ENCODE measurements at regions not wholly inside any gene's neighbourhood (a gene's known extent, or its start where the extent isn't known, plus 50 kb on each side); places are given as distances from the start of the nearest gene placed in this dataset.

DNA sequence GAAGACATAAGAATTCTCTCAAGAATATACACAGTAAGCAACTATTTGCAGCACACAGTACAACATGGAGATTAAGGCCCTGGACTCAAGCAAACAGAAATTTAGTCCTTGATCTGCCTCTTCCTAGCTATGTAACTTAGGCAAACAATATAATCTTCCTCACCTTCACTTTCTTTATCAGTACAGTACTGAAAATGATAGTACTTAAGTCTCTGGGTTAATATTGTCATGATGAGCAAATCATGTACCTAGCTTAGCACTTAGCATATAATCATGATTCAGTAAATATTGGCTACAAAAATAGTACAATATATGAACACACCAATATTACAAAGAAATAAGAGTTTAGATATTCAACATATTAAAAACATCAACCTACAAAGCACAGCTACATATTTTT, 320.5 kb downstream of the HACE1 start:
- Histone ChIP-seq H3K4ac (replicated peaks; ENCODE audit: insufficient read length, low read depth, low read length) (no peak overlapping the region), H3K4me1 (replicated peaks in 1 of 4; ENCODE audit: control insufficient read depth in 3 of 4, insufficient read depth in 4 of 4, low read length in 3 of 4) (no peaks in the 10 kb centered on the region), H3K4me3 (ENCODE audit: extremely low read depth in 1 of 4, insufficient read depth in 2 of 4, low read depth in 3 of 4, low read length in 4 of 4) (no peak overlapping the region), H3K79me2 (ENCODE audit: control insufficient read depth in 1 of 2, insufficient read depth in 2 of 2, low read length in 2 of 2) (no peaks in the 10 kb centered on the region), H3K27ac (ENCODE audit: low read depth, low read length) (no peak overlapping the region), H3K4me2 (ENCODE audit: insufficient read depth in 1 of 2, low read depth in 2 of 2, low read length in 2 of 2) (no peak overlapping the region), H3K23me2 (ENCODE audit: low read depth, low read length) (no peaks in the 10 kb centered on the region), H2BK120ac (replicated peaks; ENCODE audit: low read depth, low read length) (no peak overlapping the region), H4K91ac (replicated peaks; ENCODE audit: insufficient read length, low read length) (no peak overlapping the region), H3K79me1 (ENCODE audit: low read depth, low read length) (no peaks in the 10 kb centered on the region), H3K9ac (replicated peaks in 1 of 4; ENCODE audit: extremely low read depth in 1 of 4, low read depth in 3 of 4, low read length in 3 of 4) (no peak overlapping the region), H3K14ac (ENCODE audit: insufficient read length) (no peak overlapping the region), H3K9me3 (ENCODE audit: insufficient read depth in 2 of 2, low read depth in 1 of 2, low read length in 1 of 2) (no peaks in the 10 kb centered on the region), H2AFZ (ENCODE audit: low read length) (no peak overlapping the region), H3K27me3 (replicated peaks in 1 of 4; ENCODE audit: control insufficient read depth in 3 of 4, extremely low read depth in 1 of 4, insufficient read depth in 3 of 4, low read length in 3 of 4) (no peaks in the 10 kb centered on the region), H4K5ac (ENCODE audit: insufficient read length, low read depth, low read length) (no peak overlapping the region), H3K23ac (ENCODE audit: insufficient read length) (no peak overlapping the region), H2BK5ac (ENCODE audit: low read depth, low read length) (no peak overlapping the region), H2BK20ac (ENCODE audit: low read length) (no peak overlapping the region), H4K20me1 (replicated peaks in 1 of 2; ENCODE audit: control insufficient read depth in 1 of 2, insufficient read depth in 2 of 2, low read length in 2 of 2) (no peaks in the 10 kb centered on the region), H3K56ac (replicated peaks; ENCODE audit: insufficient read length, low read depth, low read length) (no peak overlapping the region), H2BK15ac (ENCODE audit: low read length) (no peak overlapping the region), H3K18ac (ENCODE audit: extremely low read depth, low read length) (no peak overlapping the region), H2BK12ac (ENCODE audit: low read depth, low read length) (no peak overlapping the region), H2AK5ac (ENCODE audit: low read depth, low read length) (no peak overlapping the region), H3K36me3 (ENCODE audit: control insufficient read depth in 2 of 4, insufficient read depth in 4 of 4, low read length in 3 of 4) (no peaks in the 10 kb centered on the region), H4K8ac (ENCODE audit: extremely low read depth, insufficient read depth, low read length) (no peak overlapping the region)
- ChIA-PET POLR2A (ENCODE audit: partially characterized antibody) (no interaction called here), CTCF (ENCODE audit: partially characterized antibody) (interaction anchor here (0.7 to 1.6 kb wide), 2 partner anchors 10 to 13 kb away, joined by 3 read pairs; no protein-coding TSS in a partner anchor)
- no peak for FAIRE-seq
- no peak for DNase-seq (ENCODE audit: low read depth in 1 of 2, low spot score in 2 of 2)
- TF ChIP-seq, protein P1, sequence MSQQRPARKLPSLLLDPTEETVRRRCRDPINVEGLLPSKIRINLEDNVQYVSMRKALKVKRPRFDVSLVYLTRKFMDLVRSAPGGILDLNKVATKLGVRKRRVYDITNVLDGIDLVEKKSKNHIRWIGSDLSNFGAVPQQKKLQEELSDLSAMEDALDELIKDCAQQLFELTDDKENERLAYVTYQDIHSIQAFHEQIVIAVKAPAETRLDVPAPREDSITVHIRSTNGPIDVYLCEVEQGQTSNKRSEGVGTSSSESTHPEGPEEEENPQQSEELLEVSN (IDR thresholded peaks at IDR 0.05), result no peak
- no peak for TF ChIP-seq SIRT6 (IDR thresholded peaks at IDR 0.05; ENCODE audit: low read length)
- no peak for TF ChIP-seq GABPA (IDR thresholded peaks at IDR 0.05; ENCODE audit: borderline replicate concordance, insufficient read depth, low read length)
- no peak for TF ChIP-seq KDM4A (IDR thresholded peaks at IDR 0.05; ENCODE audit: low read depth, low read length, severe bottlenecking)
- TF ChIP-seq CBX5 (IDR thresholded peaks at IDR 0.05; ENCODE audit: low read depth, low read length), result no peak

Data from H1 (cell line).